Neural progenitor cell (in vitro differentiated cells): ENCODE measurements at regions not wholly inside any gene's neighbourhood (a gene's known extent, or its start where the extent isn't known, plus 50 kb on each side); places are given as distances from the start of the nearest gene placed in this dataset.

Experiments used
- DNase-seq: peaks from one replicate; pipeline ENCODE4 v3.0.0-alpha.2; 2016; ENCODE audit warnings: low spot score
- H2AFZ ChIP-seq: fragments of 200-600 bp; sonication (generic); replicated peaks from 2 replicates; pipeline ENCODE4 v1.6.1; 2016; ENCODE audit warnings: antibody characterized with exemption
- H3F3A ChIP-seq: fragments of 200-600 bp; sonication (generic); 2 replicates; pipeline ENCODE4 v1.6.1; 2016; ENCODE audit warnings: antibody characterized with exemption, low read depth
- H3K27ac ChIP-seq: fragments of 200-600 bp; sonication (generic); 2 replicates; pipeline ENCODE4 v1.5.1; 2016; ENCODE audit warnings: mild to moderate bottlenecking
- H3K27me3 ChIP-seq: fragments of 200-600 bp; sonication (generic); 2 replicates; pipeline ENCODE4 v1.6.1; 2016; ENCODE audit warnings: mild to moderate bottlenecking, moderate library complexity
- H3K36me3 ChIP-seq: fragments of 200-600 bp; sonication (generic); 2 replicates; pipeline ENCODE4 v1.5.1; 2016
- H3K4me1 ChIP-seq: fragments of 200-600 bp; sonication (generic); 2 replicates; pipeline ENCODE4 v1.6.1; 2016; ENCODE audit warnings: mixed run types
- H3K4me2 ChIP-seq: fragments of 200-600 bp; sonication (generic); 2 replicates; pipeline ENCODE4 v1.6.1; 2016
- H3K4me3 ChIP-seq: fragments of 200-600 bp; sonication (generic); 2 replicates; pipeline ENCODE4 v1.5.1; 2016
- H3K79me2 ChIP-seq: fragments of 200-600 bp; sonication (generic); 2 replicates; pipeline ENCODE4 v1.6.1; 2016; ENCODE audit warnings: low read depth
- H3K9ac ChIP-seq: fragments of 200-600 bp; sonication (generic); 2 replicates; pipeline ENCODE4 v1.6.1; 2016
- H3K9me3 ChIP-seq: fragments of 200-600 bp; sonication (generic); 2 replicates; pipeline ENCODE4 v1.5.1; 2016; ENCODE audit warnings: low read depth
- H4K20me1 ChIP-seq: fragments of 200-600 bp; sonication (generic); 2 replicates; pipeline ENCODE4 v1.6.1; 2016; ENCODE audit warnings: low read depth
- H3K27ac Mint-ChIP-seq: 3 replicates; pipeline ENCODE4 v1.8.0; 2021; ENCODE audit warnings: mixed read lengths
- H3K27me3 Mint-ChIP-seq: 2 replicates; pipeline ENCODE4 v1.8.0; 2022; ENCODE audit warnings: low read depth, mild to moderate bottlenecking, inconsistent platforms, moderate library complexity, mixed read lengths; ENCODE audit not compliant: insufficient read depth
- H3K36me3 Mint-ChIP-seq: 3 replicates; pipeline ENCODE4 v1.8.0; 2021; ENCODE audit warnings: mixed read lengths
- H3K4me1 Mint-ChIP-seq: 3 replicates; pipeline ENCODE4 v1.8.0; 2021; ENCODE audit warnings: mixed read lengths
- H3K4me3 Mint-ChIP-seq: 3 replicates; pipeline ENCODE4 v1.8.0; 2021; ENCODE audit warnings: mild to moderate bottlenecking, moderate library complexity, mixed read lengths
- H3K9me3 Mint-ChIP-seq: 3 replicates; pipeline ENCODE4 v1.8.0; 2020; ENCODE audit warnings: mixed read lengths
- EZH2 ChIP-seq: fragments of 200-600 bp; sonication (generic); IDR thresholded peaks from 2 replicates; pipeline ENCODE4 v1.6.1; 2017; ENCODE audit warnings: antibody characterized with exemption, mild to moderate bottlenecking, moderate library complexity
- EZH2phosphoT487 ChIP-seq: fragments of 200-600 bp; sonication (generic); IDR thresholded peaks from 2 replicates; pipeline ENCODE4 v1.6.1; 2017; ENCODE audit warnings: antibody characterized with exemption
- TF ChIP-seq, protein P1 (sequence below): fragments of 200-600 bp; sonication (generic); IDR thresholded peaks from 2 replicates; pipeline ENCODE4 v1.5.1; 2017; ENCODE audit warnings: antibody characterized with exemption, mild to moderate bottlenecking

DNA sequence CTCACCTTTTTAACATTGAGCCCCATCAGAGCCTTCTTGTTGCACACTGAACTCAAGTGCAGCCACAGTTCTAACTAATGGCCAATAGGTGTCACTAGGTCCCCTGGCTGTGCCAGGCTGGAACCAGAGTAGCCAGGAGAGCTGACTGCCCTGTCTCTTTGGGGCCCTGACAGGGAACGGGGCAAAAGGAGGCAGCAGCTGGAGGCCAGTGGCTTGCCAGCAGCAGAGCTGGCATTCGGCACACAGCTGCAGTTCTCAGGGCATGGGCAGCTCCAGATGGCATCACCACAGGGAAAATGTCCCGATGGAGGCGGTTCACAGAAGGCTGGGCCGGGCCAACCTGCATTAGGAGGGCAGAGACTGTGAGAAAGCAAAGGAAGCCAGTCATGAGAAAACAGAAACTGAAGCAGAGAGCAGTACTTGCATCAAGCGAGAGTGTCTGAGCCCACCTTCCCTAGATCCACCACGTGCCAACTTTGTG lies 188.6 kb downstream of the FCRL5 start:
- DNase-seq, result peak; percentile 71
- H3K9me3 ChIP-seq, result no peaks in the 10 kb centered on the region

GRCh38 chr1:157360023-157360390 lies 192.3 kb downstream of the FCRL5 start:
- Histone ChIP-seq H3K79me2 (no peaks in the 10 kb centered on the region), H3K27ac (no peak overlapping the region), H2AFZ (no peak overlapping the region), H3K9ac (no peak overlapping the region), H3K27me3 (no peaks in the 10 kb centered on the region), H3K4me1 (no peaks in the 10 kb centered on the region), H3K9me3 (no peaks in the 10 kb centered on the region), H3F3A (no peaks in the 10 kb centered on the region), H3K36me3 (no peaks in the 10 kb centered on the region), H3K4me2 (no peak overlapping the region), H4K20me1 (no peaks in the 10 kb centered on the region), H3K4me3 (no peak overlapping the region)
- Mint-ChIP-seq H3K36me3 (no peaks in the 10 kb centered on the region), H3K4me3 (no peak overlapping the region), H3K9me3 (no peaks in the 10 kb centered on the region), H3K27ac (no peak overlapping the region), H3K27me3 (peaks cover 2% of the 10 kb centered on the region), H3K4me1 (no peaks in the 10 kb centered on the region)
- TF ChIP-seq EZH2phosphoT487 (no peak), EZH2 (no peak)
- TF ChIP-seq, protein P1, sequence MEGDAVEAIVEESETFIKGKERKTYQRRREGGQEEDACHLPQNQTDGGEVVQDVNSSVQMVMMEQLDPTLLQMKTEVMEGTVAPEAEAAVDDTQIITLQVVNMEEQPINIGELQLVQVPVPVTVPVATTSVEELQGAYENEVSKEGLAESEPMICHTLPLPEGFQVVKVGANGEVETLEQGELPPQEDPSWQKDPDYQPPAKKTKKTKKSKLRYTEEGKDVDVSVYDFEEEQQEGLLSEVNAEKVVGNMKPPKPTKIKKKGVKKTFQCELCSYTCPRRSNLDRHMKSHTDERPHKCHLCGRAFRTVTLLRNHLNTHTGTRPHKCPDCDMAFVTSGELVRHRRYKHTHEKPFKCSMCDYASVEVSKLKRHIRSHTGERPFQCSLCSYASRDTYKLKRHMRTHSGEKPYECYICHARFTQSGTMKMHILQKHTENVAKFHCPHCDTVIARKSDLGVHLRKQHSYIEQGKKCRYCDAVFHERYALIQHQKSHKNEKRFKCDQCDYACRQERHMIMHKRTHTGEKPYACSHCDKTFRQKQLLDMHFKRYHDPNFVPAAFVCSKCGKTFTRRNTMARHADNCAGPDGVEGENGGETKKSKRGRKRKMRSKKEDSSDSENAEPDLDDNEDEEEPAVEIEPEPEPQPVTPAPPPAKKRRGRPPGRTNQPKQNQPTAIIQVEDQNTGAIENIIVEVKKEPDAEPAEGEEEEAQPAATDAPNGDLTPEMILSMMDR, result no peak
- DNase-seq, result no peak

More for the DNA sequence above, 188.6 kb downstream of the FCRL5 start:
- H2AFZ ChIP-seq, result no peak overlapping the region
- TF ChIP-seq, protein P1, result peak; percentile 67
- no peak for TF ChIP-seq EZH2
- no peaks in the 10 kb centered on the region for H3K79me2 ChIP-seq
- H3K4me3 ChIP-seq, result no peak overlapping the region
- no peaks in the 10 kb centered on the region for H3K36me3 ChIP-seq
- H3K4me1 Mint-ChIP-seq, result no peaks in the 10 kb centered on the region
- no peaks in the 10 kb centered on the region for H3K4me1 ChIP-seq
- no peaks in the 10 kb centered on the region for H3K27me3 ChIP-seq
- H3K36me3 Mint-ChIP-seq, result no peaks in the 10 kb centered on the region
- H3K27ac Mint-ChIP-seq, result no peak overlapping the region
- peaks cover 2% of the 10 kb centered on the region for H3K27me3 Mint-ChIP-seq
- no peak overlapping the region for H3K4me3 Mint-ChIP-seq
- H4K20me1 ChIP-seq, result no peaks in the 10 kb centered on the region
- no peak overlapping the region for H3K4me2 ChIP-seq
- no peak overlapping the region for H3K27ac ChIP-seq
- H3F3A ChIP-seq, result no peaks in the 10 kb centered on the region
- no peak overlapping the region for H3K9ac ChIP-seq
- no peaks in the 10 kb centered on the region for H3K9me3 Mint-ChIP-seq

DNA sequence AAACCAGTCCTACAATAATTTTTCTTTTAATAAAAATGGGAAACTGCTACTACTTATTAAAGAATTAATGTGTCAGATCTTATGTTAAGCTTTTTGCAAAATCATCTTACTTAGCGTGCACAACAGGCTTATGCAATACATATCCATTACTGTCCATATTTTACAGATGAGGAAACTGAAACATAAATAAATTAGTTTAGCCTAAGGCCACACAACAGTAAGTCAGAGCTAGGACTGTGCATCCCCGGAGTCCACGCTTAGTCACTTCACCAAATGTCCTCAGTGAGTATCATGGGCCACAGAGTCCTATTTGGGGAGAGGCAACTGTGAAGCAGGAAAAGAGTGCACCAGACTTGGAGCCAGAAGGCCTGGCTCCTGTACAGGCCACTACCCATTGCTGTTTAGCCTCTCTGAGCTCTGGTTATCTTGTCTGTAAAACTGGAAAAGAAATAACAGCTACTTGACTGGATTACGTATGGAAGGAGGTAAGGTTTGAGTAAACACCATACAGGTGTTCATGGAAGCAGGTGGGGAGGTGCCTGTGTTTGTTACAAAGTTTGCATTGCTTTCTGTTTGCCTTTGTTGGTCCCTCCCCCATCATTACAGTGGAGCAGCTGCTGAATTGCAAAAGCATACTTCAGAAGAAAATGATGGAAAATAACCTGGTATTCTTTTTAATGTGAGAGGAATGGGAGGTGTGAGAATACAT lies 192.8 kb downstream of the FCRL5 start:
- no peak overlapping the region for H2AFZ ChIP-seq

More for the DNA sequence above, 192.8 kb downstream of the FCRL5 start:
- TF ChIP-seq, protein P1, result no peak
- no peak for TF ChIP-seq EZH2
- TF ChIP-seq EZH2phosphoT487, result no peak
- no peak for DNase-seq
- no peak overlapping the region for H3K9ac ChIP-seq
- Mint-ChIP-seq H3K27me3 (peaks cover 2% of the 10 kb centered on the region), H3K27ac (no peak overlapping the region), H3K36me3 (no peaks in the 10 kb centered on the region), H3K4me1 (no peaks in the 10 kb centered on the region), H3K4me3 (no peak overlapping the region), H3K9me3 (no peaks in the 10 kb centered on the region)
- no peaks in the 10 kb centered on the region for H3K4me1 ChIP-seq
- no peaks in the 10 kb centered on the region for H3K27me3 ChIP-seq
- H3K27ac ChIP-seq, result no peak overlapping the region
- no peaks in the 10 kb centered on the region for H4K20me1 ChIP-seq
- H3K4me2 ChIP-seq, result no peak overlapping the region
- no peaks in the 10 kb centered on the region for H3K9me3 ChIP-seq
- no peak overlapping the region for H3K4me3 ChIP-seq
- H3K36me3 ChIP-seq, result no peaks in the 10 kb centered on the region
- H3K79me2 ChIP-seq, result no peaks in the 10 kb centered on the region
- H3F3A ChIP-seq, result no peaks in the 10 kb centered on the region
